D721Med (cell line): ENCODE measurements at regions not wholly inside any gene's neighbourhood (a gene's known extent, or its start where the extent isn't known, plus 50 kb on each side); places are given as distances from the start of the nearest gene placed in this dataset.

Experiments
- DNase-seq: peaks from one replicate; pipeline ENCODE4 v3.0.0; 2011; ENCODE audit warnings: low spot score; ENCODE audit not compliant: insufficient read length
- FAIRE-seq: peaks from 2 replicates; lab custom pipeline; 2011; peaks lifted over from hg19 to GRCh38; lab: Jason Lieb, UNC
- TF ChIP-seq, protein P1 (sequence below): IDR thresholded peaks from 2 replicates; pipeline ENCODE4 v1.5.1; 2012; ENCODE audit warnings: mild to moderate bottlenecking, control low read depth; ENCODE audit not compliant: insufficient read depth; ENCODE audit errors: missing control alignments

DNA sequence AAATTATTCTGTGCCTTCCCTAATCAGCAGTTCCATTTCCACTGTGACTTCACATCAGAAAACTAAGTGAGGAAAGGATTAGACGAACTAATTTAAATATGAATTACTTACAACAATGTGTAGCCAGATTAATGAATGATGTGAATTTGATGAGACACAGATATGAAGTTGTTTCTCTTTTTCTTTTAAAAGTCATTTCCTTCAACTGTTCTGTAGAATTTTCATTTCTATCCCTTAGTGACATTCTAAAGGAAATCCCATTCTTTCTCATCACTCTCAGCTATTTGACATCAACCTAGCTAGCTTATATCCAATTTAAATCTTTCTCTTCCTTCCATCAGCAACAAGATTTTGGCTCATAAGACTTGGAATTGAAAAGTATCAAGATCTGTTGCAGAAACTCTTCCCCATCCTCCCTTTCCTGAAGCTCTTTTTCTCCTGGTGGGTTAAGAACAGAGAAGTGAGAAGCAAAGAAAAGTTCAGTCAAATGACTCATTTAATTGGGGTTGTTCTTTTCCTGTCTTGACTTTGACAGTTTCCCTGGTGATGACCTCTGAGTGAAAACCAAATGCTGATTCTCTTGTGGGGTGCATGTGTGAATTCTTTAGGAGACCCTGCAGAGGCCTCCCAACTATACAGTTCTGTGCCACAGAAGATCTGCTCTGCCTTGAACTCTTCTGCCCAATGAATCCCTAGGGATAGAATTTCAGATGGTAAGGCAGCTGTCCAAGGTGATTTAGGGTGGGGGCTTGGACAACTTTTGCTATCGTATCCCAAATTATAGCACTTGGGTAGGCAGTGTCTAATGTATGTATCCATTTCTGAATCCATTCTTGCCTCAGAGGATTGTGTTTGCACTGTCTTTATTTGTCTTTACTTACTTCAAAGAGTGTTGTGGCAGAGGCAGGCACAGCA is 232.5 kb upstream of the GPRIN3 start:
- FAIRE-seq (no peak), DNase-seq (no peak)
- TF ChIP-seq, protein P1, sequence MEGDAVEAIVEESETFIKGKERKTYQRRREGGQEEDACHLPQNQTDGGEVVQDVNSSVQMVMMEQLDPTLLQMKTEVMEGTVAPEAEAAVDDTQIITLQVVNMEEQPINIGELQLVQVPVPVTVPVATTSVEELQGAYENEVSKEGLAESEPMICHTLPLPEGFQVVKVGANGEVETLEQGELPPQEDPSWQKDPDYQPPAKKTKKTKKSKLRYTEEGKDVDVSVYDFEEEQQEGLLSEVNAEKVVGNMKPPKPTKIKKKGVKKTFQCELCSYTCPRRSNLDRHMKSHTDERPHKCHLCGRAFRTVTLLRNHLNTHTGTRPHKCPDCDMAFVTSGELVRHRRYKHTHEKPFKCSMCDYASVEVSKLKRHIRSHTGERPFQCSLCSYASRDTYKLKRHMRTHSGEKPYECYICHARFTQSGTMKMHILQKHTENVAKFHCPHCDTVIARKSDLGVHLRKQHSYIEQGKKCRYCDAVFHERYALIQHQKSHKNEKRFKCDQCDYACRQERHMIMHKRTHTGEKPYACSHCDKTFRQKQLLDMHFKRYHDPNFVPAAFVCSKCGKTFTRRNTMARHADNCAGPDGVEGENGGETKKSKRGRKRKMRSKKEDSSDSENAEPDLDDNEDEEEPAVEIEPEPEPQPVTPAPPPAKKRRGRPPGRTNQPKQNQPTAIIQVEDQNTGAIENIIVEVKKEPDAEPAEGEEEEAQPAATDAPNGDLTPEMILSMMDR: no peak

- FAIRE-seq (no peak), DNase-seq (no peak)
- TF ChIP-seq, protein P1: no peak
Measured at GRCh38 chr4:89539374-89539773, 231.8 kb upstream of the GPRIN3 start.

GRCh38 chr4:89538886-89539285 is 231.3 kb upstream of the GPRIN3 start:
- FAIRE-seq: no peak
- DNase-seq: no peak
- TF ChIP-seq, protein P1: no peak

- DNase-seq: no peak
Measured at GRCh38 chr4:89538171-89538570, 230.6 kb upstream of the GPRIN3 start.

DNA sequence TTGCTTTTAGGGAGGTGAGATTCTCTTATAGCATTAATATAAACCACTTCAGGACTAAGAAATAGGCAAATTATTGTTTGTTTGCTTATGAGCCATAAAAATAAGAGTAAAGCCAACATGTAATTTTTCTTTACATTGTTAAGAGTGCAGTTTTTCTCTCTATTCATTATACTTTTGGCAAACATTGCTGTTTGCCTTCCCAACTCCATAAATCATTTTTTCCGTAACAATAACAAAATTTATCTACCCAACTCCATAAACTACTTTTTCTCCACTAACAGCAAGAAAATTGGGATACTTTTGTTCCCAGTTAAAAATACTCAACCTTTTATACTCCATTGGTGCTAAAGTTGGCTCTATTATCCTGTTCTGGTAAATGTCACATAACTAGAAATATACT is 229.7 kb upstream of the GPRIN3 start:
- FAIRE-seq (no peak), DNase-seq (no peak)
- TF ChIP-seq, protein P1: no peak

More at GRCh38 chr4:89538171-89538570, 230.6 kb upstream of the GPRIN3 start:
- TF ChIP-seq, protein P1: no peak
- no peak for FAIRE-seq

DNA sequence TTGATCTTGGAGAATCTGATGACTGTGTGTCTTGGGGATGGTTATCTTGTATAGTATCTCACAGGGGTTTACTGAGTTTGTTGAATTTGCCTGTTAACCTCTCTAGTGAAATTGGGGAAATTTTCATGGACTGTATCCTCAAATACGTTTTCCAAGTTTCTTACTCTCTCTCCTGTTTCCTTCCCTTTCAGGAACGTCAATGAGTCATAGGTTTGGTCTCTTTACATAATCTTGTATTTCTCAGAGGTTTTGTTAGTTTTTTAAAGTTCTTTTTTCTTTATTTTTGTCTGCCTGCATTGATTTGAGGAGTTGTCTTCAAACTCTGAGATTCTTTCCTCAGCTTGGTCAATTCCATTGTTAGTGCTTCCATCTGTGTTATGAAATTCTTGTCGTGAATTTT is 227.7 kb upstream of the GPRIN3 start:
- DNase-seq (no peak), FAIRE-seq (no peak)
- TF ChIP-seq, protein P1: no peak

DNA sequence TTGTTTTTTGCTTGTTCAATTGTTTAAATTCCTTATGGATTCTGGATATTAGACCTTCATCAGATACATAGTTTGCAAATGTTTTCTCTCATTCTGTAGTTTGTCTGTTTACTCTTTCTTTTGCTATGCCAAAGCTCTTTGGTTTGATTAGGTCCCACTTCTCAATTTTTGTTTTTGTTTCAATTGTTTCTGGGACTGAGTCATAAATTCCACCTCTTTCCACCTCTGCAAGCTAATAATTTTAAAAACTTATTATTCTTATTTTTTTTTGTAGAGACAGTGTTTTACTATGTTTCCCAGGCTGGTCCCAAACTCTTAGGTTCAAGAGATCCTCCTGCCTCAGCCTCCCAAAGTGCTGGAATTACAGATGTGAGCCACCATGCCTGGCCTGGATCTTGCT is 226.8 kb upstream of the GPRIN3 start:
- TF ChIP-seq, protein P1: no peak
- DNase-seq (no peak), FAIRE-seq (no peak)
